ENCODE measurements at regions not wholly inside any gene's neighbourhood (a gene's known extent, or its start where the extent isn't known, plus 50 kb on each side); places are given as distances from the start of the nearest gene placed in this dataset.

DNA sequence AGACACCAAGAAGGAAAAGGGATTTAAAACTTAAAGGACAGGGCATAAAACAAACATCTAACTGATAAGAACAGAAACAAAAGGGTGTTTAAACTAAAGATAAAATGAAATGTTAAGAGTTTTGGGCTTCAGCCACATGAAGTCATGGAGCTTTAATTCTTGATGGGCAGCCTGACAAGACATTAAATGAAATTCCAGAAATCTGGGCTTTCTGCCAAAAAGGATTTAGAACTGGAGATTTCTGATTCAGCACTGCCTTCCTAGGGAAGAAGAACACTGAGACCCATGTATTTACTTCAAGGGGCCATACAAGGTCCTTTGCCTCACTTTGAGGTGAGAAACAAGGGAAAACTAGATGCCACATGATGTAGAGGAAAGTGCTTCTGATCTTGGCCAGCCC is 355.9 kb upstream of the RAG2 start:
- Histone ChIP-seq H3K9me3 (ENCODE audit: insufficient read depth, low read depth, low read length) (no peaks in the 10 kb centered on the region), H3K9ac (ENCODE audit: low read length) (no peak overlapping the region), H2AFZ (ENCODE audit: low read depth, low read length) (no peak overlapping the region), H3K27ac (ENCODE audit: low read depth, low read length) (no peak overlapping the region), H3K4me2 (ENCODE audit: low read length) (no peak overlapping the region), H3K4me1 (ENCODE audit: insufficient read depth, low read length) (no peaks in the 10 kb centered on the region), H3K79me2 (ENCODE audit: insufficient read depth, low read length) (no peaks in the 10 kb centered on the region), H3K4me3 (ENCODE audit: insufficient read depth, low read depth, low read length) (no peak overlapping the region), H3K36me3 (ENCODE audit: insufficient read depth, low read length) (no peaks in the 10 kb centered on the region), H4K20me1 (ENCODE audit: insufficient read depth, low read length) (no peaks in the 10 kb centered on the region), H3K27me3 (ENCODE audit: insufficient read depth, low read length) (no peaks in the 10 kb centered on the region)
- Mint-ChIP-seq H3K27me3 (ENCODE audit: low read depth, unreplicated experiment) (no peaks in the 10 kb centered on the region), H3K9me3 (ENCODE audit: unreplicated experiment) (peaks cover 5% of the 10 kb centered on the region), H3K27ac (ENCODE audit: unreplicated experiment) (no peak overlapping the region), H3K4me1 (ENCODE audit: low read depth, unreplicated experiment) (no peaks in the 10 kb centered on the region), H3K36me3 (ENCODE audit: low read depth, unreplicated experiment) (no peaks in the 10 kb centered on the region), H3K4me3 (ENCODE audit: unreplicated experiment) (no peak overlapping the region)
- FAIRE-seq, result no peak
- DNase-seq (ENCODE audit: low read depth), result no peak
- TF ChIP-seq, protein P1, sequence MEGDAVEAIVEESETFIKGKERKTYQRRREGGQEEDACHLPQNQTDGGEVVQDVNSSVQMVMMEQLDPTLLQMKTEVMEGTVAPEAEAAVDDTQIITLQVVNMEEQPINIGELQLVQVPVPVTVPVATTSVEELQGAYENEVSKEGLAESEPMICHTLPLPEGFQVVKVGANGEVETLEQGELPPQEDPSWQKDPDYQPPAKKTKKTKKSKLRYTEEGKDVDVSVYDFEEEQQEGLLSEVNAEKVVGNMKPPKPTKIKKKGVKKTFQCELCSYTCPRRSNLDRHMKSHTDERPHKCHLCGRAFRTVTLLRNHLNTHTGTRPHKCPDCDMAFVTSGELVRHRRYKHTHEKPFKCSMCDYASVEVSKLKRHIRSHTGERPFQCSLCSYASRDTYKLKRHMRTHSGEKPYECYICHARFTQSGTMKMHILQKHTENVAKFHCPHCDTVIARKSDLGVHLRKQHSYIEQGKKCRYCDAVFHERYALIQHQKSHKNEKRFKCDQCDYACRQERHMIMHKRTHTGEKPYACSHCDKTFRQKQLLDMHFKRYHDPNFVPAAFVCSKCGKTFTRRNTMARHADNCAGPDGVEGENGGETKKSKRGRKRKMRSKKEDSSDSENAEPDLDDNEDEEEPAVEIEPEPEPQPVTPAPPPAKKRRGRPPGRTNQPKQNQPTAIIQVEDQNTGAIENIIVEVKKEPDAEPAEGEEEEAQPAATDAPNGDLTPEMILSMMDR (IDR thresholded peaks at IDR 0.05; ENCODE audit: insufficient read depth, low read depth, low read length), result no peak
- TF ChIP-seq EZH2 (IDR thresholded peaks at IDR 0.05; ENCODE audit: insufficient read depth, low read length), result no peak

DNA sequence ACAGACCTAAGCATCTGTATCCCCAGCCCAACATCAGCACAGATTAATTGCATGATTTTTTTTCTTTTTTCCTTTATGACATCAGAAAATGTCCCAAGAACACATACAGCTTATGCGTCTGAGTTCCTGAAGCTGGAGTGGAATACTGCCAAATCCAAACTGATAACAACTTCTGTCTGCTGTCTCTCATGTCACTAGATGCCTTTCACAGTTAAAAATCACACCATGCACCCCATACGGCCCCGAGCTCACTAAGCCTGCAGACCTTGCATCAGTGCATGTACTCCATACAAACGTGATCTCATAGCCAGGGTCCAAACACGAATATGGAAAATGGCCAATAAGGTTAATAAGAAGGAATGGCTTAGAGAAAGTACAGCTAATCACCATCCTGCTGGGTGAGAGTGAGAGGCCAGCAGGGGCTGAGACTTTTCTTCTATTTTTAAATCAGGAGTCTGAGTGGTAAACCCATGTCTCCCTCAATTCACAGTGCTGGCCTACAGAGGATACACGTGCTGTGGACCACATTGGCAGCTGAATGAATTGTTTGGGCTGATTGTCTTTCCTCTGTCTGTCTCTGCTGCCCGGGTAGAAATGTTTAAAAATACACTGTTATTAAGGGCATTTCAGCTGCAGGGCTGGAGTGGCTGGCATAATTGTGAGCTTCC is 350.6 kb upstream of the RAG2 start:
- H3K36me3 ChIP-seq (ENCODE audit: insufficient read depth, low read length), result no peaks in the 10 kb centered on the region
- no peak overlapping the region for H3K9ac ChIP-seq (ENCODE audit: low read length)
- DNase-seq (ENCODE audit: low read depth) (no peak), FAIRE-seq (no peak)
- H3K27ac ChIP-seq (ENCODE audit: low read depth, low read length), result no peak overlapping the region
- no peak overlapping the region for H3K27ac Mint-ChIP-seq (ENCODE audit: unreplicated experiment)
- H3K4me1 ChIP-seq (ENCODE audit: insufficient read depth, low read length), result no peaks in the 10 kb centered on the region
- H4K20me1 ChIP-seq (ENCODE audit: insufficient read depth, low read length), result no peaks in the 10 kb centered on the region
- H3K4me3 Mint-ChIP-seq (ENCODE audit: unreplicated experiment), result no peak overlapping the region
- H3K27me3 Mint-ChIP-seq (ENCODE audit: low read depth, unreplicated experiment), result no peaks in the 10 kb centered on the region
- H3K4me2 ChIP-seq (ENCODE audit: low read length), result no peak overlapping the region
- no peaks in the 10 kb centered on the region for H3K36me3 Mint-ChIP-seq (ENCODE audit: low read depth, unreplicated experiment)
- H3K9me3 ChIP-seq (ENCODE audit: insufficient read depth, low read depth, low read length), result no peaks in the 10 kb centered on the region
- no peak overlapping the region for H2AFZ ChIP-seq (ENCODE audit: low read depth, low read length)
- no peaks in the 10 kb centered on the region for H3K4me1 Mint-ChIP-seq (ENCODE audit: low read depth, unreplicated experiment)
- no peak overlapping the region for H3K4me3 ChIP-seq (ENCODE audit: insufficient read depth, low read depth, low read length)
- peaks cover 5% of the 10 kb centered on the region for H3K9me3 Mint-ChIP-seq (ENCODE audit: unreplicated experiment)
- H3K79me2 ChIP-seq (ENCODE audit: insufficient read depth, low read length), result no peaks in the 10 kb centered on the region
- TF ChIP-seq, protein P1 (IDR thresholded peaks at IDR 0.05; ENCODE audit: insufficient read depth, low read depth, low read length), result no peak
- TF ChIP-seq EZH2 (IDR thresholded peaks at IDR 0.05; ENCODE audit: insufficient read depth, low read length), result no peak
- no peaks in the 10 kb centered on the region for H3K27me3 ChIP-seq (ENCODE audit: insufficient read depth, low read length)

DNA sequence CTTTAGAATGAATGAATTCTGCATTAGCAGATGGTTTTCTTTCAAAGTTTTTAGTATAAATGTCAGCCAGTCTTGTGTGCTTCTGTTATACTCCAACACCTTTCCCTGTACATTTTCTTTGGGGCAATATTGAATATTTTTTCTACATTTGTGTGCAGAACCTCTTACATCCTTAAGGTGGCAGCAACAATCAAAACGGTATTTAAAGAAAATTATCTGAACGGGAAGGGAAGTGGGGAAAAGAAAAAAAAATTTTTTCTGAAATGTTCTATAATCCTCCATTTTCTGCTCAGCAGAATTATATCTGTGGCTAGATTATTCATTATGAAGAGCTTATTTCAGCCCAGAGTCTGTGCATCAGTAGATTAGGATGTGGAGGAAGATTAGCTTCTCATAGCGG is 347.3 kb upstream of the RAG2 start:
- Mint-ChIP-seq H3K4me3 (ENCODE audit: unreplicated experiment) (no peak overlapping the region), H3K4me1 (ENCODE audit: low read depth, unreplicated experiment) (no peaks in the 10 kb centered on the region), H3K36me3 (ENCODE audit: low read depth, unreplicated experiment) (no peaks in the 10 kb centered on the region), H3K27ac (ENCODE audit: unreplicated experiment) (no peak overlapping the region), H3K9me3 (ENCODE audit: unreplicated experiment) (peaks cover 4% of the 10 kb centered on the region), H3K27me3 (ENCODE audit: low read depth, unreplicated experiment) (no peaks in the 10 kb centered on the region)
- no peak overlapping the region for H3K4me2 ChIP-seq (ENCODE audit: low read length)
- H2AFZ ChIP-seq (ENCODE audit: low read depth, low read length), result no peak overlapping the region
- FAIRE-seq, result no peak
- no peak overlapping the region for H3K4me3 ChIP-seq (ENCODE audit: insufficient read depth, low read depth, low read length)
- no peaks in the 10 kb centered on the region for H3K9me3 ChIP-seq (ENCODE audit: insufficient read depth, low read depth, low read length)
- no peaks in the 10 kb centered on the region for H3K79me2 ChIP-seq (ENCODE audit: insufficient read depth, low read length)
- no peak overlapping the region for H3K27ac ChIP-seq (ENCODE audit: low read depth, low read length)
- no peaks in the 10 kb centered on the region for H3K4me1 ChIP-seq (ENCODE audit: insufficient read depth, low read length)
- no peak for DNase-seq (ENCODE audit: low read depth)
- no peaks in the 10 kb centered on the region for H3K27me3 ChIP-seq (ENCODE audit: insufficient read depth, low read length)
- H3K36me3 ChIP-seq (ENCODE audit: insufficient read depth, low read length), result no peaks in the 10 kb centered on the region
- TF ChIP-seq EZH2 (IDR thresholded peaks at IDR 0.05; ENCODE audit: insufficient read depth, low read length), result no peak
- TF ChIP-seq, protein P1 (IDR thresholded peaks at IDR 0.05; ENCODE audit: insufficient read depth, low read depth, low read length), result peak; percentile 37
- no peak overlapping the region for H3K9ac ChIP-seq (ENCODE audit: low read length)
- no peaks in the 10 kb centered on the region for H4K20me1 ChIP-seq (ENCODE audit: insufficient read depth, low read length)
